Panc1 (cell line): ENCODE measurements at regions not wholly inside any gene's neighbourhood (a gene's known extent, or its start where the extent isn't known, plus 50 kb on each side); places are given as distances from the start of the nearest gene placed in this dataset.

Source experiments
- CTCF ChIP-seq: fragments of 450-650 bp; IDR thresholded peaks from 2 replicates; pipeline ENCODE4 v1.5.1; 2017; ENCODE audit warnings: mild to moderate bottlenecking
- POLR2AphosphoS5 ChIP-seq: IDR thresholded peaks from 2 replicates; pipeline ENCODE4 v1.6.1; 2012; ENCODE audit warnings: mild to moderate bottlenecking, low read depth, low read length, moderate library complexity
- TCF7L2 ChIP-seq: IDR thresholded peaks from 2 replicates; pipeline ENCODE4 v1.6.1; 2011; ENCODE audit warnings: mild to moderate bottlenecking, low read depth, low read length, inconsistent platforms
- TF ChIP-seq, protein P1 (sequence below), 2 experiments: IDR thresholded peaks; 2 replicates each; pipeline ENCODE4 v1.6.1; 2011 to 2012; ENCODE audit warnings: low read depth in 2 of 2, control low read depth in 1 of 2, low read length in 1 of 2, mild to moderate bottlenecking in 1 of 2, moderate library complexity in 1 of 2; ENCODE audit not compliant: insufficient read depth in 1 of 2

DNA sequence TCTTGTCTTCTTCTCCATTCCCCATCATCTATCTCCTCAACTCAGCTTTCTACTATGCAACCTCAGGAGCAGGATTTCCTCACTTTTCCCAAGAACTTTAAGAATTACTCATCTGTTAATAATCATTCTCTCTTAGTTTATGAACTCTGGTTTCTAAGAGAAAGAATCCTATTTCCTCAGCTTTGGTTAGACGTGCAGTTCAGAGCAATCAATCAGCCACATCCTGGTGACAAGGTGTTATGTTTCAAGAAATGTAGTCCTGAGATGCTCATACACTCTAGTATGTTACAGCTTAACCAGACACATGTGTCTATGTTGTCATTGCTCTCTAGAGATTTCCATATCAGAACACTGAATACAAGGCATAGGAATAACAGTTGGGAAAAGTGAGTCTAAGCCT is 277.9 kb downstream of the MBD2 start:
- TF ChIP-seq CTCF (no peak), POLR2AphosphoS5 (no peak), TCF7L2 (no peak)
- TF ChIP-seq, protein P1, sequence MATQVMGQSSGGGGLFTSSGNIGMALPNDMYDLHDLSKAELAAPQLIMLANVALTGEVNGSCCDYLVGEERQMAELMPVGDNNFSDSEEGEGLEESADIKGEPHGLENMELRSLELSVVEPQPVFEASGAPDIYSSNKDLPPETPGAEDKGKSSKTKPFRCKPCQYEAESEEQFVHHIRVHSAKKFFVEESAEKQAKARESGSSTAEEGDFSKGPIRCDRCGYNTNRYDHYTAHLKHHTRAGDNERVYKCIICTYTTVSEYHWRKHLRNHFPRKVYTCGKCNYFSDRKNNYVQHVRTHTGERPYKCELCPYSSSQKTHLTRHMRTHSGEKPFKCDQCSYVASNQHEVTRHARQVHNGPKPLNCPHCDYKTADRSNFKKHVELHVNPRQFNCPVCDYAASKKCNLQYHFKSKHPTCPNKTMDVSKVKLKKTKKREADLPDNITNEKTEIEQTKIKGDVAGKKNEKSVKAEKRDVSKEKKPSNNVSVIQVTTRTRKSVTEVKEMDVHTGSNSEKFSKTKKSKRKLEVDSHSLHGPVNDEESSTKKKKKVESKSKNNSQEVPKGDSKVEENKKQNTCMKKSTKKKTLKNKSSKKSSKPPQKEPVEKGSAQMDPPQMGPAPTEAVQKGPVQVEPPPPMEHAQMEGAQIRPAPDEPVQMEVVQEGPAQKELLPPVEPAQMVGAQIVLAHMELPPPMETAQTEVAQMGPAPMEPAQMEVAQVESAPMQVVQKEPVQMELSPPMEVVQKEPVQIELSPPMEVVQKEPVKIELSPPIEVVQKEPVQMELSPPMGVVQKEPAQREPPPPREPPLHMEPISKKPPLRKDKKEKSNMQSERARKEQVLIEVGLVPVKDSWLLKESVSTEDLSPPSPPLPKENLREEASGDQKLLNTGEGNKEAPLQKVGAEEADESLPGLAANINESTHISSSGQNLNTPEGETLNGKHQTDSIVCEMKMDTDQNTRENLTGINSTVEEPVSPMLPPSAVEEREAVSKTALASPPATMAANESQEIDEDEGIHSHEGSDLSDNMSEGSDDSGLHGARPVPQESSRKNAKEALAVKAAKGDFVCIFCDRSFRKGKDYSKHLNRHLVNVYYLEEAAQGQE (IDR thresholded peaks at IDR 0.05; ENCODE audit: insufficient read depth in 1 of 2, low read depth in 2 of 2, low read length in 1 of 2), result no peak
